Jurkat, Clone E6-1 (cell line): ENCODE measurements at regions not wholly inside any gene's neighbourhood (a gene's known extent, or its start where the extent isn't known, plus 50 kb on each side); places are given as distances from the start of the nearest gene placed in this dataset.
"Not testable (repeated sequence)": the region's sequence is repeated elsewhere in the genome, so short reads cannot be mapped to it uniquely, and the experiment has no call there.

Experiments used
- DNase-seq: peaks from one replicate; pipeline ENCODE4 v3.0.0-alpha.2; 2011; ENCODE audit warnings: low read depth, low spot score
- H3K4me3 ChIP-seq: 2 replicates; pipeline ENCODE4 v1.5.1; 2011; ENCODE audit warnings: mild to moderate bottlenecking, low read length, control low read depth, moderate library complexity

- H3K4me3 ChIP-seq, result no peak overlapping the region
- DNase-seq, result no peak
These were observed 532.9 kb upstream of the IL12A start for GRCh38 chr3:159455741-159456181.

- no peak overlapping the region for H3K4me3 ChIP-seq
- no peak for DNase-seq
These were observed 530.6 kb upstream of the IL12A start for GRCh38 chr3:159458010-159458409.

- H3K4me3 ChIP-seq, result no peak overlapping the region
- no peak for DNase-seq
These were observed 529.7 kb upstream of the IL12A start for GRCh38 chr3:159458982-159459381.

GRCh38 chr3:159472611-159473010, 516.0 kb upstream of the IL12A start:
- DNase-seq, result peak; percentile 1
- no peak overlapping the region for H3K4me3 ChIP-seq

- H3K4me3 ChIP-seq, result no peak overlapping the region
- no peak for DNase-seq
These were observed 515.4 kb upstream of the IL12A start for GRCh38 chr3:159473206-159473605.

- no peak for DNase-seq
- no peak overlapping the region for H3K4me3 ChIP-seq
These were observed 508.6 kb upstream of the IL12A start for GRCh38 chr3:159480046-159480445.

- DNase-seq, result no peak
- H3K4me3 ChIP-seq, result no peak overlapping the region
These were observed 506.2 kb upstream of the IL12A start for GRCh38 chr3:159482241-159482993.

- DNase-seq, result no peak
- H3K4me3 ChIP-seq, result no peak overlapping the region
These were observed 505.7 kb upstream of the IL12A start for GRCh38 chr3:159482994-159483367.

GRCh38 chr3:159486580-159486979, 502.1 kb upstream of the IL12A start:
- DNase-seq, result no peak
- no peak overlapping the region for H3K4me3 ChIP-seq

- no peak overlapping the region for H3K4me3 ChIP-seq
- no peak for DNase-seq
These were observed 501.3 kb upstream of the IL12A start for GRCh38 chr3:159487304-159487703.

- H3K4me3 ChIP-seq, result no peak overlapping the region
- no peak for DNase-seq
These were observed 500.0 kb upstream of the IL12A start for GRCh38 chr3:159488602-159489001.

GRCh38 chr3:159497361-159497760, 491.3 kb upstream of the IL12A start:
- no peak overlapping the region for H3K4me3 ChIP-seq
- no peak for DNase-seq

GRCh38 chr3:159499031-159499793, 489.4 kb upstream of the IL12A start:
- H3K4me3 ChIP-seq, result no peak overlapping the region
- no peak for DNase-seq

GRCh38 chr3:159501029-159501428, 487.6 kb upstream of the IL12A start:
- no peak overlapping the region for H3K4me3 ChIP-seq
- DNase-seq, result no peak

GRCh38 chr3:159502986-159503385, 485.6 kb upstream of the IL12A start:
- DNase-seq, result no peak
- H3K4me3 ChIP-seq, result no peak overlapping the region

- not testable (repeated sequence) for H3K4me3 ChIP-seq, DNase-seq
These were observed 477.6 kb upstream of the IL12A start for GRCh38 chr3:159510988-159511387.

GRCh38 chr3:159513444-159513843, 475.2 kb upstream of the IL12A start:
- no peak overlapping the region for H3K4me3 ChIP-seq
- no peak for DNase-seq

- DNase-seq, result no peak
- H3K4me3 ChIP-seq, result no peak overlapping the region
These were observed 474.7 kb upstream of the IL12A start for GRCh38 chr3:159513867-159514380.

GRCh38 chr3:159517105-159517504, 471.5 kb upstream of the IL12A start:
- DNase-seq, result no peak
- H3K4me3 ChIP-seq, result no peak overlapping the region

- H3K4me3 ChIP-seq, result no peak overlapping the region
- DNase-seq, result no peak
These were observed 468.0 kb upstream of the IL12A start for GRCh38 chr3:159520638-159521037.
